SIG-M5 treated with dmso at 0.1 percent for 504 hours (cell line): ENCODE measurements at regions not wholly inside any gene's neighbourhood (a gene's known extent, or its start where the extent isn't known, plus 50 kb on each side); places are given as distances from the start of the nearest gene placed in this dataset.
"Not testable (repeated sequence)": the region's sequence is repeated elsewhere in the genome, so short reads cannot be mapped to it uniquely, and the experiment has no call there.

Source experiments
- DNase-seq: peaks from one replicate; lab custom pipeline; 2025; ENCODE audit not compliant: unreplicated experiment; lab: John Stamatoyannopoulos, UW

GRCh38 chr4:186775902-186776301 lies 52.2 kb upstream of the FAT1 start:
- DNase-seq = no peak

GRCh38 chr4:186778134-186778533 lies 54.5 kb upstream of the FAT1 start:
- no peak for DNase-seq

DNA sequence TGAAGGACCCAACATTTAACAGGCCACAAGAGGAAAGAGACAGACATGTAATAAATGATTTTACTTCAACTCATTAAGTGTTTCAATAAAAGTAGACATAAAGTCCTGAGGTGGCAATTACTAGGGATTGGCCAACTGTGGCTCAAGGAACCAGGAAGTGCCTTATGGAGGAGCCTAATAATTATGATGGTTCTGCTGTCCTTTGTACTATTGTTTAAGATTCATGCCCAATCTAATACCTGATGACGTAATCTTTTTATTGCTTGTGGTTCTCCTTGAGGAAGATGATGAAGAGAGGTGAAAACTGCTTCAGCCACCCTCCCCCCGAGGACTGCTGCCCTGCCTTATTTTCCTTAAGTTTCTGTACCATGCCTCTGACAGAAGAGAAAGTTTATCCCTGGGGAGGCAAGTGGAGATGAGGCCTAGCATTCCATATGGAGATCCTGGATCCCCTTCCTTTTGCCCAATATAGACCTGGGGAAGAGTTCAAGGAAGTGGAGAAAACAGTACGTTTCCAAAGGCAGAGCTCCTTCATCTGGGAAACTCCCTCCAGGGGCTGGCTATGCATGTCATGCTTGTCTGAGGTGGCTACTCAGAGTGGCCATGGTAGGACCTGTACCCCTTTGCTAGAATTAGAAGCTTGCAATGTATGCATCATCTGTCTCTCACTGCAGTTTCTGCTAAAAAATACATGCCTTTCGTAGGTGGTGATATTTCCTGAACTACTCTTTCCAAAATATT lies 56.8 kb upstream of the FAT1 start:
- no peak for DNase-seq

DNA sequence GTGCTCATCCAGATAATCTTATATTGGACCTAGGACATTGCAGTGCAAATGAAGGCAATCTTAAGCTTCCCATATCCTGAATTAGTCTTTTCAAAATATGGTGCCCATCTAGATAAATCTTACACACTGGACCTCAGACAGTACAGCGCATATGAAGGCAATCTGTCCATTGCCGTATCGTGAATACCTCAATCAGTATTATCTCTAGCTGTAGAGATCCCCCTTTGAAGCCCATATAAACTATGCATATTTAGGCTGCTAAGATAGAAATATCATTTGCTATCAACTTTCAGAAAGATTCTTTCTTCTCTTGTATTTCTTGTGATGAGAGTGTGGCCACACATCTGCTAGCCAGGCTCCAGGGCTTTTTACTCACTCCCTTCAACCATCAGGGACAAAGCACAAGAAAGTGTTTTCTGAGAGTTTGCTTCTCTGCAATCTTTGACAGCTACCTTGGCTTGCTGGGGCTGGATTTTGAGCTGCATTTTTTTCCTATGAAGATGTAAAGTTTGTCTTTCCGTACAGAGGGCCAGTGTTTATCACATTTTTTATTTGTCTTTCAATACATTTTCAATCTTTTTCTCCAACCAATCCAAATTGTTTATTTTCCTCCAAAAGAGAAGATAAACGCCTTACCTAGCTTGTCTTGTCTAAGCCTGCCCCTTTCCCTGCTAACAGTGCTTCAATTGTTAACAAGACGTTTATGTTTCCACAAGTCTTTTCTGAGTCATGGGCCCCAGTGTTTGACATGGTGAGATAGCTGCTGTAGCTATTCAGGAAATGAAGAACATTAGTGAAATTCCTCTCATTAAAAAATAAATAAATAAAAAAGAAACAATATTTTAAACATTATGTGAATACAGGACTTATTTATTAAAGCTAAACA lies 57.6 kb upstream of the FAT1 start:
- DNase-seq = no peak

- no peak for DNase-seq
These were observed 58.6 kb upstream of the FAT1 start for GRCh38 chr4:186782302-186782701.

- DNase-seq = no peak
These were observed 63.9 kb upstream of the FAT1 start for GRCh38 chr4:186787536-186787935.

DNA sequence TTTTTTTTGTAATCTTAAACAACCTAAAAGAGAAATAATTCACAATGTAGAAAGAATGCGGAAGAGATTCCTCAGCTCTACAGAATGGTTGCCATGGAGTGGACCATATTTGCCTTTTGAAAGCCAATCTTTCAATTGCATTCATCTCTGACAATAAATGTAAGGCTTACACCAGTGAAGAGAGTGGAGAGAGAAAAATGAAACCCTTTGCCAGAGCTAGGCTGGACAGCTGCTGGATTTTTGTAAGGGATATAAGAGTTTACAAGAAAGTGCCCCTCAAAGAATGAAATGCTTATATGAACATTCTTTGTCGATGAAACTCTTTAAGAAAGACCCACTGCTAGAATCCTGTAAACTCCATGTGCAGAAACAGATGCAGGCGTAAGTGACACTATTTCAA lies 66.0 kb upstream of the FAT1 start:
- no peak for DNase-seq

- DNase-seq = no peak
These were observed 67.0 kb upstream of the FAT1 start for GRCh38 chr4:186790630-186791029.

- DNase-seq = no peak
These were observed 69.2 kb upstream of the FAT1 start for GRCh38 chr4:186792728-186793366.

DNA sequence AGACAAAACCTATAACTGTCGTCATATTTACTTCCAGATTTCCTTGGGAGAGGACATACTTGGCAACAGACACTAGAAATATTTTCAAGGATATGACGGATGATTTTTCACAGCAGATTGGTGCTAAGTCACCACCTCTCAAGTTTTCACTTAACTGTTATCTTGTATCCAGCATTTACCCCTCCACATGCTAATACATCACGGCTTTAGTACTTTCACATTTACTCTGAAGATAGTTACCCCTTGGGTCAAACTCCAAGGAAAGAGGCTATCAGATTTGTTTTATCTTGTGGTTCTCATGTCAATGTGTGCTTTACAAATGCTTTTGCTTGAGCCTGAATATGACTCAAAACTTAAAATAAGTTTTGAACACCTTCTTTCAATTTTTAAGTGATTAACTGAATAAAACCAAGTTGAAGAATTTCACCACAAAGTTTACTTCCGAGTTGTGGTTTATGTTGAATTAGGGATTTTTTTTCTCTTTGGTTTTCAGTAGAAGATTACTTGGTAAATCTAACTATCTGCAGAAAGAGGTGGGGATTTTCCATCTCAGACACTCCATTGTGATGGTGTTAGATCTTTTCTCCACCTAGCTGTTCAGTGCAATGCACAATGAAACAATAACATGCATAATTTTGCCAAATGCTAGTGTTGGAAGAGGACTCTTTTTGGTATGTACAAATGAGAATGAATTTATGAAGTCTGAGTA lies 75.4 kb upstream of the FAT1 start:
- no peak for DNase-seq

- DNase-seq = no peak
These were observed 81.6 kb upstream of the FAT1 start for GRCh38 chr4:186805020-186805820.

- not testable (repeated sequence) for DNase-seq
These were observed 82.3 kb upstream of the FAT1 start for GRCh38 chr4:186805917-186806316.

DNA sequence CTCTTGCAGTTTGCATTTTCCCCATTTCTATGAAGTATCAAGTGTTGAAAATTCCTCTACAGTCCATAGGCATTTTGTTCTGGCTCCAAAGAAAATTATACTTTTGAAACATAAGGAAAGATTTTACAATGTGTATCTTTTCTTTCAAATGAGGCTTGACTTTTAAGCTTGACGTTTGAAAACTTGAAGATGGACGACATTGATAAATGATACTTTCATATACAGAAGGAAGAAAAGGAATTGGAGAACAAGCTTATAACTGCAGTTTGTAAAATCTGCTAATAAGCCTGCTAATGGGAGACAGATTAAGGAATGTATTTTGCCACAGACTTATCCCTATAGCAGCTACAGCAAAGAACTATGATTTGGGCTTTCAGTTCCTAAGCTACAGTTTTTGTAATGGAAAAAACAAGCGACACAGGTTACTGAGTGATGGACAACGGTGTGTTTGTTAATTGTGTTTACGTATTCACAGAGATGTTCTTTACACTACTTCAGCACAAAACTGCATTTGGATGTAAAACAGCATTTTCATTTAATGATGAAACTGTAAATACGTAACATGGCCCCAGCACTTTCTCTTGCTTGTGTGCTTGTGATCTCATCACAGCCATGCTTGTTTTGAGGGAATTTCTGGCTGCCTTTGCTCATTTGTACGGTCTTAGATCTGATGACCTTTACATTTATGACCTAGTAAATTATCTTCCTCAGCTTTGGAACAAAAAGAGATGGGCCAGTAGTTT lies 83.2 kb upstream of the FAT1 start:
- DNase-seq = no peak

GRCh38 chr4:186807808-186808629 lies 84.4 kb upstream of the FAT1 start:
- no peak for DNase-seq

DNA sequence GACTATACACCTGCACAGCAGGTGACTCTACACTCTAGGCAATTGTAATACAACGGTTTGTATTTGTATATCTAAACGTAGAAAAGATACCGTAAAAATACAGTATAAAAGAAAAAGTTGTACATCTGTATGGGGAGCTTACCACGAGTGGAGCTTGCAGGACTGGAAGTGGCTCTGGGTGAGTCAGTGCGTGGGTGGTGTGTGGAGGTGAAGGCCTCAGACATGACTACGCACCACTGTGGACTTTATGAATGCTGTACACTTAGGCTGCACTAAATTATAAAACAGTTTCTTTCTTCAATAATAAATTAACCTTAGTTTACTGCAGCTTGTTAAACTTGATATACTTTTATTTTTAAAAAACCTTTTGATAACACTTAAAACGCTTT lies 85.0 kb upstream of the FAT1 start:
- no peak for DNase-seq

DNA sequence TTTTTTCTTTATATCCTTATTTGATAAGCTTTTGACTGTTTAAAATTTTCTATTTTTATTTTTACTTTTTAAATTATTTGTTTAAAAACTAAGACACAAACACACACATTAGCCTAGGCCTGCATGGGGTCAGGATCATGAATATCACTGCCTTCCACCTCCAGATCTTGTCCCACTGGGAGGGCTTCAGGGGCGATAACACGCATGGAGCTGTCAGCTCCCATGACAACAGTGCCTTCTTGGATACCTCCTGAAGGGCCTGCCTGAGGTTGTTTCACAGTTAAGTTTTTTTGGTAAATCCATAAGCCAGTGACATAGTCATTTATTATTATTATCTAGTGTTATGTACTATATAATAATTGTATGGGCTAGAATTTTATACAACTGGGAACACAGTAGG lies 85.4 kb upstream of the FAT1 start:
- no peak for DNase-seq

DNA sequence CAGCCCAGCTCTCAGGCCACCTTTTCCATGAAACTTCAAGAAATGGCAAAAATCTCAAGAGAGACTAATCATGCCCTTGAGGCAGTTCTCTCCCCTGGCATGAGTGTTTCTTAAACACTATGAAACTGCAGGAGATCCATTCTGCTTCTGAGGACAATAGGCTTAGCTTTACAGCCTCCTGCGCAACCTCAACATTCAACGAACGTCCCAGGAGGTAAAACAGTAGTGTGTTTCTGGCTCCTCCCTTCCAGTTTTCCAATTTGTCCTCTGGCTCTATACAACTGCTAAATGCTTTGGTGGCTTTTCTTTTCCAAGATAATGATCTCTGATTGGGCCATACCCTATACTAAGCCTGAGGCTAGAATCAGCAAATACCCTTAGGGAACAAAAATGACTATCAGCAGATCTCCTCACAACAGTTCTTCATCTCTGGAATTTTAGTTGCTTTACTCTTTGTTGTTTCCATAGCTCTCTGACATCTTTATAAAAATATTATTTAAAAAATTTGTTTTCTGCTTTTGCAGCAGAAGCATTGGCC lies 87.0 kb upstream of the FAT1 start:
- no peak for DNase-seq

- no peak for DNase-seq
These were observed 88.9 kb upstream of the FAT1 start for GRCh38 chr4:186812592-186812991.
